ENCODE measurements at regions not wholly inside any gene's neighbourhood (a gene's known extent, or its start where the extent isn't known, plus 50 kb on each side); places are given as distances from the start of the nearest gene placed in this dataset.

GRCh38 chr20:37598100-37598543 is 70.4 kb upstream of the BLCAP start:
- DNase-seq (ENCODE audit: low read depth): no peak

- DNase-seq (ENCODE audit: low read depth): no peak
Measured at GRCh38 chr20:37596890-37597536, 69.3 kb upstream of the BLCAP start.

- no peak for DNase-seq (ENCODE audit: low read depth)
Measured at GRCh38 chr20:37596168-37596567, 68.5 kb upstream of the BLCAP start.

- DNase-seq (ENCODE audit: low read depth): no peak
Measured at GRCh38 chr20:37593710-37594109, 66.0 kb upstream of the BLCAP start.

- DNase-seq (ENCODE audit: low read depth): no peak
Measured at GRCh38 chr20:37590938-37591490, 63.3 kb upstream of the BLCAP start.

GRCh38 chr20:37586078-37586477 is 58.4 kb upstream of the BLCAP start:
- DNase-seq (ENCODE audit: low read depth): no peak

GRCh38 chr20:37584238-37584807 is 56.6 kb upstream of the BLCAP start:
- DNase-seq (ENCODE audit: low read depth): no peak

- no peak for DNase-seq (ENCODE audit: low read depth)
Measured at GRCh38 chr20:37581246-37581645, 53.6 kb upstream of the BLCAP start.

- DNase-seq (ENCODE audit: low read depth): no peak
Measured at GRCh38 chr20:37580069-37580468, 52.4 kb upstream of the BLCAP start.

GRCh38 chr20:37579106-37579505 is 51.4 kb upstream of the BLCAP start:
- no peak for DNase-seq (ENCODE audit: low read depth)

GRCh38 chr20:37577981-37578380 is 50.3 kb upstream of the BLCAP start:
- no peak for DNase-seq (ENCODE audit: low read depth)
